Retina (tissue), 1 donor: ENCODE measurements at regions not wholly inside any gene's neighbourhood (a gene's known extent, or its start where the extent isn't known, plus 50 kb on each side); places are given as distances from the start of the nearest gene placed in this dataset.
"Not testable (repeated sequence)": the region's sequence is repeated elsewhere in the genome, so short reads cannot be mapped to it uniquely, and the experiment has no call there.

ENCODE experiments used
- DNase-seq: peaks from one replicate; pipeline ENCODE4 v3.0.0-alpha.2; 2016

DNA sequence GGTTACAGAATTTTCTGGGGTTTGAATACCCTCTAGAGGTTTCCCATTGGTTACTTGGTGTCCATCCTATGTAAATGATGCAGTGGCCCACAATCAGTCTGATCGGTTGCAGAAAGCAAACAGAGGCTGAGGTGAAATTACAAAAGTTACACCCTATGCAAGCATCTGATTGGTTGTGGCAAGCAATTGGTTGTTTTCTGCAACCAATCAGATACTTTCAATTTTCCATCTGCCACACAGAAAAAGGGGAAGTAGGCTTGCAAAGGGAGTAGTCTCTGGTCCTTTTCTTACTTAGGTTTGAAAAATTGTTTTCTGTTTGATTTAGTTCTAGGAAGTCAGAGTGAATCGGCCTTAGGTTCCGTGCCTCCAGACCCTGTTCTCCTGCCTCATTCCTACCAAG lies 93.1 kb downstream of the WTIP start:
- DNase-seq = no peak

DNA sequence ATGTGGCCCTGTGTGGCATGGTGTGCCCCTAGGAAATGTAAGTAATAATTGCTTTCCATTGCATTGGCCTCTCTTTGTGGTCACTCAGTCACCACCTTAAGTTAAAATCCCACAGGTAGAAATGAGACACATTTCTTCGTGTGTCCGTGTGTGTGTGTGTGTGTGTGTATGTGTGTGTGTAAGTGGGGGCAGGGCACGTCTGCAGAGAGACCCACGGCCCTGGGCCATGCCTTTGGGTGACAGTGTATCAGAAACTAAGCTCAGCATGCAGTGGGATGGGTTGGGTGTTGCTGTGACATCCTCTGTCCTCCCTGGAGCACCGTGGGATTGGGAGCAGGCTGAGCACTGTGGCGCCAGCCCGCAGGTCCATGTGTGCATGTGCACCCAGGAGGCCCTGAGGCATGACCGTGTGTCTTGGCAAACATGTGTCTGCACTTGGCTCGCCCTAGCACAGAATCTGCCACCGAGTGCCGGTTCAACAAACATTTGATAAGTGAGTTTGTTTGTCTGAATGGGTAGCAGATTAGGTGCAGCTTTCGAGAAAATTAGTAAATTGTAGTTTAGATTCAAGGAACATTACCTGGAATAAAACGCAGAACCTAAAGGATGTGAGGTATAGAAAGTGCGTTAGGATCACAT lies 91.8 kb downstream of the WTIP start:
- DNase-seq = no peak

DNA sequence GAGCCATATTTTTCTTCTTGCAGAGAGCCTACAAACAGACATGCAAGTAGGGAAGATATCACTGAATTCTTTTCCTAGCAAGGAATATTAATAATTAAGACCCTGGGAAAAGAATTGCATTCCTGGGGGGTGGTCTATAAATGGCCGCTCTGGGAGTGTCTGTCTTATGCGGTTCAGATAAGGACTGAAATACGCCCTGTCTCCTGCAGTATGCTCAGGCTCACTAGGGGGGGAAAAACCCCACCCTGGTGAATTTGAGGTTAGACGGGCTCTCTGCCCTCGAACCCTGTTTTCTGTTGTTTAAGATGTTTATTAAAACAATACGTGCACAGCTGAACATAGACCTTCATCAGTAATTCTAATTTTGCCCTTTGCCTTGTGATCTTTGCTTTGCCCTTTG lies 88.6 kb downstream of the WTIP start:
- not testable (repeated sequence) for DNase-seq

DNA sequence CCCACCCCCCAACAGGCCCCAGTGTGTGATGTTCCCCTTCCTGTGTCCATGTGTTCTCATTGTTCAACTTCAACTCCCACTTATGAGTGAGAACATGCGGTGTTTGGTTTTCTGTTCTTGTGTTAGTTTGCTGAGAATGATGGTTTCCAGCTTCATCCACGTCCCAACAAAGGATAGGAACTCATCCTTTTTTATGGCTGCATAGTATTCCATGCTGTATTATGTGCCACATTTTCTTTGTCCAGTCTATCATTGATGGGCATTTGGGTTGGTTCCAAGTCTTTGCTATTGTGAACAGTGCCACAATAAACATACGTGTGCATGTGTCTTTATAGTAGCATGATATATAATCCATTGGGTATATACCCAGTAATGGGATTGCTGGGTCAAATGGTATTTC lies 80.8 kb downstream of the WTIP start:
- DNase-seq = not testable (repeated sequence)
